Epidermal melanocyte (primary cell): ENCODE measurements at regions not wholly inside any gene's neighbourhood (a gene's known extent, or its start where the extent isn't known, plus 50 kb on each side); places are given as distances from the start of the nearest gene placed in this dataset.

Experiments used
- DNase-seq: peaks from one replicate; pipeline ENCODE4 v3.0.0; 2011; ENCODE audit warnings: low spot score; ENCODE audit not compliant: insufficient read length

DNA sequence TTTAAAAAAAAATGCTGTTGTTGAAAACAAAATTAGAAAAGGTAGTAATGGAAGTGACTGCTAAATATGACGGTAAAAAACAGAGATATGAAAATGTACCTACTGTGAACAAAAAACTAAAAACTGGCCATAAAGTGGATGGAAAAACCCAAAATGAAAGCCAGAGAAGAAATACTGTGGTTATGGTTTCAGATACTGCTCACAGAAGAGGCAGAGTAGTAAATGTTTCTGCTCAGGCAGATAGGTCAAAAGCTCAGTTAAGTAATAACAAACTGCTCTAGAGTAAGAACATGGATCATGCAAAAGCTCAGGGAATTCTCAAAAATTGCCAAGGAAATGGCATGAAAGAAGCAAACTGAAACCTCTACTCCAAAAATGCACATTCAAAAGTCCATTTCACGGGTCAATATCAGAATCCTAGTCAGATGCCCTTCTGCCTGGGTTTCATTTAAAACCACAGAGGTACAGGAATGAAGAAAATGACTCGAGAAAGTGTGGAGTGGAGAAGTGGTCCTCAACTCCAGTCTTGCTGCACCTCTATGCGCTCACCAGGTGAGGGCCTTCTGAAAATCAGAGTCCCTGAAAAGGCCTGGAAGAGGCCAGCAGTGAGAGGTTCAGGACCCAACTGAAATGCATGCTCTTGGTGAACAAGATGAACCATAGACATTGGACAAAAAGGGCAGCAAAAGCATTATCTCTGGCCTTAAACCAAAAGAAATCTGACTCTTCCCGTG lies 315.0 kb upstream of the SPRY2 start:
- no peak for DNase-seq

DNA sequence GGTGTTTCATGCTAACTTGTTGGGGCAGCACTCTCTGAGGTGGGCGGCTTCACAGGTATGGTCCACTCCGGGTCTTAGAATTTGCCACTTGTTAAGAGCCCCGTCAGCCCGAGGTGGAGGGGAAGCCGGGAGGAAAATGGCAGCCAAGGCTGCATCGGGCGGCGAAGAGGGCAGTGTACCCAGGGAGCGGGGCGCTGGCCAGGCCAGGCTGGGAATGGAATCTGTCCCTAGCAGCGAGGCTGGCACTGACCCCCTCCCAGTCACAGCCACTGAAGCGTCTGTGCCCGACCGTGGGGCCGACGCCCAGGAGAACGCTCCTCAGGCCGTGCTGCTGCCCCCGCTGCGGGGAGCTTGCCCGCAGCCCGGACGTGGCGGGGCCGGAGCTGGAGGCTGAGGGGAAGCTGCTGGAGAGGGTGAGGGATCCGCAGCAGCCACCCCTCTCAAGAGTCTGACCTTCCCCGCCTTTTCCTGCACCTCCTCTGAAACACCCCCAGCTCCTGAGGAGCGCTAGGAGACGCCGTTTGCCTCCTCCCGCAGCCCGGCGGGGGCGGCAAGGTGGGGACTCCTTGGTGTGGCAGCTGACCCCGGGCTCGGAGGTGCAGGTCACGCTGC lies 313.8 kb upstream of the SPRY2 start:
- DNase-seq = no peak

DNA sequence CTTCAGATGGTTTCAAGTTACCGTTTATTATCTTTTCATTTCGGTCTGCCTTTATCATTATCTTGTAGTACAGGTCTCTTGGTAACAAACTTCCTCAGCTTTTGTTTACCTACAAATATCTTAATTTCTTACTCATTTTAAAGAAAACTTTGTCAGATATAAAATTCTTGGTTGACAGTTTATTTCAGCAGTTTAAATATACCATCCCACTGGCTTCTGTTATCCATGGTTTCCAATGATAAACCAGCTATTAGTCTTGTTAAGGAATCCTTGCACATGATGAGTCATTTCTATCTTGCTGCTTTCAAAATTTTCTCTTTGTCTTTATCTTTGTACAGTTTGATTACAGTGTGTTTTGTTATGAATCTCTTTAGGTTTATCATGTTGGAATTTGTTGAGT lies 308.3 kb upstream of the SPRY2 start:
- DNase-seq = no peak

DNA sequence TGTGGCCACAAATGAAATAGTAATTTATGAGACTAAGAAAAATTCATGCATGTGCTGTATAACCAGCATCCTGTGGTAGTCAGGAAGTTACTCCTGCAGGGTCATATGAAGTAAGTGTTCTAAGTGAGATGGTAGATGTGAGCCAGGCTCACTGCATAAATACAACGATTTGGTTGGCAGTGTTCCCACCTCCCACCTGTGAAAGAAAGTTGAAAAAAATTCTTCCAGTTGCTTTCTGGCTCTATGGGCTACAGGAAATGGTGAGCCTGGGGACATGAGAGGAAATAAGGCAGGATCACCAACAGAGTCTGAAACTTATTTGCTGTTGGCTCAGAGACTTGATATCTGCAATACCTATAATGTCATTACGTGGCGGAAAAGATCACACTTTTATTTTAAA lies 301.7 kb upstream of the SPRY2 start:
- DNase-seq = no peak

DNA sequence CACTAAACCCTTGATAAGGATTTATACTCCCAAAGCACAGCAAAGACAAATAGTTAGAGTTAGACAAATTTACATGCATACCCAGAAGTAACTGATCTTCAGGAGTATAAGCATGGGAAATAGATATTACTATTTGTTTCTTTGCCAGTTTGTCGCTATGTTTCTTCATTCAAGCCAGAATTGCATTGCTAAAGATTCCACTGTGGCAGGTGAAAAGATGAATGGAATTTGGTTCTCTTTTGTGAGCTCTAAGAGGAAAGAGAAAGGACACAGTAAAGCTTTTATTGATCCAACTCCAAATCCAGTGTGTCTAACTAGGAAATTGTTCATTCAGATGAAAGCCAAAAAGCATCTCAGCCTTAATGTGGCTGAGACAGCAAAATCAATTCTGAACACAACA lies 292.3 kb upstream of the SPRY2 start:
- no peak for DNase-seq

DNA sequence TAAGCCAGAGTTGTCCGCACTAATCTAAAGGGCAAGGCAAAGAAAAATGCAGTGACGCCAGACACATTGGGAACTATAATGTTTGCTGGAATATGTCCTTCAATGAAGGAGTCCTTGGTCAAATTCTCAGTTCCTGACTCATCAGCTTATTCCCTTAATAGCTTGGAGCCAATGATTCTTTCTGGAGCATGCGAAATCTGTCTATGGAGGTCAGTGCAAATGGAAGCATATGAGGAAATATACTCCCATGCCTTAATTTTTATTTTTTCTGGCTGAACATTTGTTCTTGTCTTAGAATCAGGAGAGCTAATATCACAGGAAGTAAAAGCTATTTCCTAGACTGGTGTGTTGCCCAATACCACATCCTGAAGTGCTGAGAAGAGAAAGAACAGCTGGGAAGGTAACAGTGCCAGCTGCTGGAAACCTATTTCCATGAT lies 289.8 kb upstream of the SPRY2 start:
- DNase-seq = no peak

DNA sequence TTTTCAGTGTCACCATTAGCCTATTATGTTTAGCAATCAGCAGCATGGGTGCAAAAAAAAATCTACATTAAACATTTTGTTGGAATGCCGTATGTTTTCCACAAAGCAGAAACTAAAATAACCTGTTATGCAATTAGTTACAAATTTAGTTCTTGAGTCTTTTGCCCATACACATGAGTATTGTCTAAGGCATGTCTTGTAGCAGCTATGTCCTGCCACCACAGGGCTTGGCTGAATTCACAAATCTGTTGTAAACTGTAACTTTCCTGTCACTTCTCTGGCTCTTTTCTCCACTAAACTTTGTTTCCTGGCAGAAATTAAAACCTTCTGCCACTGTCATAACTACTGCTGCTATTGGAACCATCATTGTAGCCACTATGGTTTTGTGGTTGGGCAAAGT lies 277.9 kb upstream of the SPRY2 start:
- no peak for DNase-seq

DNA sequence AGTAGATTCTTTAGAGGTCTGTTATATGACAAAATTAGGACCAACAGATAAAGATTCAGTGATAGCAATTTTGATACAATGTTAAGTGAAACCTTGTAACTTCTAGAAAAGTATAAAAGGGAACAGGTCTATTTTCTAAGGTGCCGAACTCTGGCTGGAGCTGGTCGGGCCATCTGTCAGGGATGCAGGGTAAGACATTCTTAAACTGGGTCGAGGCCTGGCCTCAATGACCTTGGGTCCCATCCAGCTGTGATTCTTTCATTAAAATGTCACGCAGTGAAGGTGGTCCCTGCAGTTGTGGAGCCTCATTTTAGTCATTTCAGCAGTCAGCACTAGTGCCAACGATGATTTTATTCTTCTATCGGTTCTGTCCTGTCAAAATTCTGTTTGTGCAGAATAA lies 271.9 kb upstream of the SPRY2 start:
- no peak for DNase-seq

DNA sequence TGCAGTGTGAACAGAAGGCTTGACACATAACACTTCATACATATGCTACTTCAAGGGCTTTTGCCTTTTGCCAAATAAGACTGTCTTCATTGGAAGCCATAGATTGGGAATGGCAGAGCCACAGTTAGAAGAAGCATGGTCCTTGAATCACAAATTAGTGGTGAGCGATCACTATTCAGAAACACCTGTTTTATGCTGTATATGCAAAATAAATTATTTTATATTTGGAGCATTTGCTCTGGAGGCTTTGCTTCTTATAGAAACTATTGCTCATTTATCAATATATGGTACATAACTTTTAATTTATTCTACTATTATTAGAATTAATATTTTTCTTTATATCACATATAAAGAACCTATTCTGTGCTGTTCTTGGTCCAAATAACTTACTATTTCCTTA lies 270.4 kb upstream of the SPRY2 start:
- DNase-seq = no peak

DNA sequence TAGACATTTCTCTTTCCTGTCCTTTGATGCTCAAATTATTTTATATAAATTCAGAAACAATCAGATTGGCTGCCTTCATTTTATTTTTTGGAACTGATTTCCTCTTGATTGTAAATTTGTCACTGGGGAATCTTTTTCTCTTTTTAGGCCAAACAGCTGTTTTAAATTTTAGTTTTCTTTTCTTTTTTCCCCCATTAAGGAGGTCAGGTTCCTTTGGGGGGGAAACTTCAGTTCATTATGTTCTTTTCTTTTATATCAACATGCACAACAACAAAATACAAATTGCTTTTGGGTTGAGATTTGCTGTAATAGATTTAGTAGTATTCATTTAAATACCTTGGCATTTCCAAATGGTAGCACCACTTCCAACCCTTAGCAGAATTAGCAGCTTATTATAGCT lies 264.8 kb upstream of the SPRY2 start:
- DNase-seq = no peak

DNA sequence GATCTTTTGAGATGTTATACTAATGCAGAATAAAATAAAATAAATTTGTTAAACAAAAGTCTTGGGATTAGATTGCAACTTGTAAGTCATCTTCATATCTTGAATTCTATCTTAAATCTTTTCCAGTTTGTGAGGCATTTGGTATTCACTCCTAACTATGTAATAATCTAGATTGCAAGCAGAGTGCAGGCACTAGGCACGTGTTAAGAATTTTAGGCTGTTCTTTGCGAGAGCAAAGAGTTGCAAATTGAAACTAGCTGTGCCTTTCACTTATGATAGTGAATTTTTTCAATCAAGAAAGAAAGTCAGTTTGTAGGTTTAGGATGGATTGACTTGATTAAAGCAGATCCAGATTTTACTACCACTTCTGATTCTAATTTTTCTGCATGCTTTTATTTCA lies 264.1 kb upstream of the SPRY2 start:
- no peak for DNase-seq

DNA sequence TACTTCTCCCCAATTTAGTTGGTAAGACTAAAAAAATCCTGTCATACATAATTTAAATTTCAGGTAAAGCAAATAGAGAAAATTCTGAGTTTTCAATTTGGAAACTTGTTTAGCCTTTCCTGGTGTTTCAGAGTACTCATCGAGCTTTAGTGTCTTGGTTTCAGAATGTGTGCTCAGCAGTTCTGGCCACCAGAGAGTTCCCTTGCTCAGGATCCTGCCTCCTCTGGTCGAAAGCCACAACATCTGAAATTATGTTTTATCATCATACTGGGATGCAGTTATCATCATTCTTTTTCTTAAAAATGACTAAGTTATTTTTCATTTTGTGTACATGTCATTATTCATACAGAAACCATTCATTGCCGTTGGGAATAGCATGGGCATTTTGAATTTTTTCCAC lies 263.2 kb upstream of the SPRY2 start:
- no peak for DNase-seq

DNA sequence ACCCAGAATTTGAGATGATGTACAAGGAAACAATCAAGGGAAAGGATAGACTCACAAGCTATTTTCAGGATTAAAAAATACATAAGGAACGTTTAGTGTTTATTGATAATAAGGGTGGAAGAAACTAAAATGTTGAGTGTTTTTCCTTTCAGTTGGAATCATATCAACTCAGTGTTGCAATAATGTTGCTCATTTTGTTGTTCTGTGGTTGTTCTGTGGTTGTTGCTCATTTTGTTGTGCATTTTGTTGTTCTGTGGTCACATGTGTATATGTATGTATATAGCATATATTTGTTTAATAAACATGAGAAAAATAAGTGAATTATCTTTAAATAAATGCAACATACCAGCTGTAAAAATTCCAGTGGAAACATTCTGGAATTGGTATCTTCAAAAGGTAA lies 262.4 kb upstream of the SPRY2 start:
- DNase-seq = no peak

DNA sequence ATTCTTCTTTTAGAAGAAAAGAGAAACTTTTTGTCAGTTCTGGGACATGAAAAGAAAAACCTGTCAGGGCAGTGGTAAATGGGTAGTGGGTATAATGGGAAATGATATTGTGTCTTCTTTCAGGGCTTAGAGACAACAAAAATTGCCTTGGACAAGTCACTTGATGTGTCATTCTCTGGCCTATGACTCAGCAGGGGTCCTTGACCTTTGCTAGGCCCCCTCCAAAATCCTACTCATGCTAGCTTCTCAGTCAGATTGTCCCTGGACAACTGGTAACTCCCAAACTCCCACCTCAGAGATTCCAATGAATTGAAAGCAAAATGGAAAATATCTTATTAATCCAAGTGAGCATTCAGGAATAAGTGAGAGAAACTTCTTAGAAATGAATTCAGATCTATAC lies 258.8 kb upstream of the SPRY2 start:
- no peak for DNase-seq

DNA sequence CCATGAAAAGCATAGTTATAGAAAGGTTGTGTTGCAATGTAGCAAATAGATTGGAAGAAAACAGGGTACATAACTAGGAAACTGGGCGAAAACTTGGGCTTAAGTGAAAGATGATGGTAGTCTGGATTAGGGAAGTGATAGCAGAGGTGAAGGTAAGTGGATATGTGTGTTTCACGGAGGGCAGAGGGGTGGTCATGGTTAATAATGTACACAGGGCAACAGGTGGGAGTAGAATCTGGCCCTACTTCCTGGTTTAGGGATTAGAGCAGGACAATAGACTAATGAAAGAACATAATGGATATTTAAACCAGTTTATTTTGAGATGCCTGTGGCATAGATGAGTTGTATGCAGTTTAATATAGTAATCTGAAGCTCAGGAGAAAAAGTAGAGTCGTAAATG lies 257.3 kb upstream of the SPRY2 start:
- DNase-seq = no peak

DNA sequence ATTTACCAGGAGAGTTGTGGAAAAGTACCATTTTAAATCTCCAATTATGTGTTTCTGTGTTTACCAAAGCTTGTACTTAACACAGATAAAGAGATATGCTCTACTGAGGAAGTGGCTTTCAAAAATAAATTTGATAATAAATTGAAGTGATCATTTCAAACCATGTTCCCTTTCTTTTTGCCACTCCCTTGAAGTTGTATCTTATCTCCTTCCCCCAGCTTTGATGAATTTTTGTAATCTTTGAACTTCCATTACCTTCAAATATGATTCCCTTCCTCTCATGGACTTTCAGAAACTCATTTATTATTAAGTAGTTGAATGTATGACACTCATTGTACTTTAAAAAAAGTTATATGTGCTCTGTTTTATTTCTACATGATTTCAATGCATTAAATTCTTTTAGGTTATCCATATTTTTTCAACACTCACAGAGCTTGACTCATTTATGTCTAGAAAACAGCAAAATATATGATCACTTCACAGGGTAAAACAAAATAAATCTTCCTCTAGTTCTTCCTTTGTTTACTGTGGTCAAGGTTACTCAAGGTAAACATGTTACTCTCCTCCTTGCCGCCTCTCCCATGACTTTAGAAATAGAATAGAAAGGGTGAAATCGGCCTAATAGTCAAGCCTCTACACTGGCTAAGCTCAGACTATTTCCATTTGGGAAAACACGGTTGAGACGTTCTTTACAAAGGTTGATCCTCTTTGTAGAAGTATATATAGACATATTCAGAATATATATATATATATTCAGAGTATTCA lies 251.2 kb upstream of the SPRY2 start:
- DNase-seq = no peak

DNA sequence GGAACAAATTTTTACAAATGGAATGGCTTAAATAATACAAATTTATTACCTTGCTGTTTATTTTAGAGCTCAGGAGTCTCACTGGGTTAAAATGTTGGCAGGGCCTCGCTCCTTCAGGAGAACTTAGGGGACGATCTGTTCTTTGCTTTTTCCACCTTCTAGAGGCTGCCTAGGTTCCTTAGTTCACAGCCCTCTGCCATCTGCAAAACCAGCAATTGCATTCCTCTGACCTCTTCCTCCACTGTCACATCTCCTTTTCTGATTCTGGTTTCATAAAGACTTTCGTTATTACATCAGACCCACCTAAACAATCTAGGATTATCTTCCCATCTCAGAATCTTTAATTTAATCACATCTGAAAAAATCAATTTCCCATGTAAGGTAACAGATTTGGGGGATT lies 249.6 kb upstream of the SPRY2 start:
- no peak for DNase-seq

DNA sequence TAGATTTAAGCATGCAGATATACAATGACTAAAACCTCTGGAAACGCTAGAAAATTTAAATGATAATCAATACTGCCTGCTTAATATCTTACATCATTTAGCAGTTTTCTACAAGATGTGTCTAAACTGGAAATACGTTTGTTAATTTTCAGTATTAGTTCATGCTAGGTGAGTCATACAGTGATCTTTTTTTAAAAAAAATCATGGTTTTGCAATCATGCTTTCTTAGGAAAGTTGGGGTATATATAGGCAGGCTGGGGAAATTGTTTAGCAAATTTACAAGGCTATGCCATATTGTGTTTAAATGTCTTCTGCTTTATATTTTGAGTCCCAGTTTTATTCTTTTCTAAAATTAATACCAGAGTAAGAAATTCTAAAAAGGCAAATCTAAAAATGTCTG lies 245.4 kb upstream of the SPRY2 start:
- no peak for DNase-seq

DNA sequence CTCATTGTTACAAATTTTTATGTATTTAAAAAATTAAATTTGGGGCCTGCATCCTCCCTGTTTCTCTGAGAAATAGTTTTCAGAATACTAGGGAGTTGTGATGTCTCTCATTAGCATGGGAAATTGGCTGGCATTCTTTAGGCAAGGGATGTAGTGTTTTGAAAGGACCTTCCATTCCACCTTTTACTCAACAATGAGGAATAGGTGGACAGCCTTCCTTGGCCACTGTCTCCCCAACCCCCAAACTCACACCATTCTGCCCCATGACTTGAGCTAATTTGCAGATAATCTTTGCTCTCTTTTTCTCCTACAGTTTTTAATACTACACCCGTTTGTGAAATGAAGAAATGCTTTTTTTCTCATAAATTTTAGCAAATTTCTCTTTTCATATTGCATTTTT lies 244.6 kb upstream of the SPRY2 start:
- no peak for DNase-seq

DNA sequence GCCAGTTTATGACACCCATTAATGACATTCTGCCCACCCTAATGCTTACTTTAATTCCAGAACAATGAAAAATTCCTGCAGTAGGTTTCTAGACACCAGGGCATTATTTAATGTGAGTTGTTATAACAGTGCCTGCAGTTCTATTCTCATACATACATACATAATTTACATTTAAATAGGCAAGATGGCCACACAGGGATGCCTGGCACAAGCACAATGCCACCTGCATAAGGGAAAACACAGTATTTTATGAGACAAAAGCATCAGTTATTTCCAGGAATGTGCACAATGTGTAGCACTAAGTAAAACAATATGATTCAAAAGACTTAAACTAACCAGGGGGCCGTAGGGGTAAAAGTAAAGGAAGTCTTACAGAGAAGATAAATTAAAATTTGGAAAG lies 243.9 kb upstream of the SPRY2 start:
- no peak for DNase-seq

DNA sequence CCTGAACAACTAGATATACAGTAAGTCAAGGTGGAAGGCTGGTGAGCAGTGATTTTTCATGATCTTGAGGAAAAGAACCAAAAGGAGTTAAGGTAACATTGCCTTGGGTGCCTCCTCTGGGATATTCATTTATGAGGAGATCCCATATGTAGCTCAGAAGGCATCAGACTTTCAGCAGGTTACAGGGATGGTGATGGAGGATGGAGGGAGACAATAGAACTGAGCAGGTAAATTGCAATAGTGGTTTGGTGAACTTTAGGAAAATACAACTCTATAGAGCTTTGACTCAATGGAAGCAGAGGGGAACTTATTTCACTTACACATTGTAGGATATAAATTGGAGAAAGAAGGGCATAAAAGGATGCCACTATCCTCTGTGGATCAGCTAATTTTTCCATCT lies 243.4 kb upstream of the SPRY2 start:
- no peak for DNase-seq

DNA sequence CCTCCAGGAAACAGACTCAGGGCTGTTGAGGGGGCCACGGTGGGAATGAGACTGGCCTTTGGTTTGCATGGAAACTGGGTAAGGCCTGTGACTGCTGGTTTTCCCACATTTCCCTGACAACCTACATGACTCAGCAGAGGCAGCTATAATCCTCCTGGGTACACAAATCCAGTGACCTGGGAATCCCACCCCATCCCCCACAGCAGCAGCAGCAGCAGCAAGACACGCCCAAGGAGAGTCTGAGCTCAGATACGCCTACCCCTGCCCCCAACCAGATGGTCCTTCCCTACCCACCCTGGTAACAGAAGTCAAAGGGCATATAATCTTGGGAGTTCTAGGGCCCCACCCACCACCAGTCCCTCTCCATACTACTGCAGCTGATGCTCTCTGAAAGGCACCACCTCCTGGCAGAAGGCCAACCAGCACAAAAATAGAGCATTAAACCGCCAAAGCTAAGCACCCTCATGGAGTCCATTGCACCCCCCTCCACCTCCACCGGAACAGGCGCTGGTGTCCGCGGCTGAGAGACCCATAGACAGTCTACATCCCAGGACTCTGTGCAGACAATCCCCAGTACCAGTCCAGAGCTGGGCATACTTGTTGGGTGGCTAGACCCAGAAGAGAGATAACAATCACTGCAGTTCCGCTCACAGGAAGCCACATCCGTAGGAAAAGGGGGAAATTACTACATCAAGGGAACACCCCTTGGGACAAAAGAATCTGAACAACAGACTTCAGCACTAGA lies 237.2 kb upstream of the SPRY2 start:
- DNase-seq = no peak
